DND-41 (cell line): ENCODE measurements at regions not wholly inside any gene's neighbourhood (a gene's known extent, or its start where the extent isn't known, plus 50 kb on each side); places are given as distances from the start of the nearest gene placed in this dataset.

ENCODE experiments used
- EZH2 ChIP-seq: IDR thresholded peaks from 3 replicates; pipeline ENCODE4 v1.6.1; 2012; ENCODE audit warnings: borderline replicate concordance, low read depth, mild to moderate bottlenecking, moderate library complexity, low read length, inconsistent platforms; ENCODE audit not compliant: severe bottlenecking
- TF ChIP-seq, protein P1 (sequence below): IDR thresholded peaks from 2 replicates; pipeline ENCODE4 v1.5.1; 2012; ENCODE audit warnings: borderline replicate concordance, low read length, moderate library complexity, mild to moderate bottlenecking; ENCODE audit not compliant: poor library complexity, severe bottlenecking; ENCODE audit errors: extremely low read depth

DNA sequence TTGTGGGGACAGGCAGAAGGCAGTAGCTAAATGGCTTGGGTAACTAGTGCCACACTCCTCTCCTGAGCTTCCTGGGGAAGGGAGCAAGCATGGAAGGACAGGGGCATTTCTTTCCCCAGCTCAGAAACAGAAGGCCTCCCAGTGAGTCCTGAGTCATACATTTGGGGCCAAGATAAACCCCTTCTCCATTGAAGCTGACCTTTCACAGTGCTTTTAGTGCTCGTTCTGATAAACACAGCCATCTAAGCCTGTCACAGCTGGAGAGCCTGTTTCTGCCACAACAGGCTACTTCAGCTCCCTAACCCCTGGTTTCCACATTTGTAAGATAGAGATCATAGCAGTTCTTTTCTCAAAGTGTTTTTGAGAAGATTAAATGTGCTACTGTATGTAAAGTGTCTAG lies 374.0 kb downstream of the LMX1A start:
- TF ChIP-seq, protein P1, sequence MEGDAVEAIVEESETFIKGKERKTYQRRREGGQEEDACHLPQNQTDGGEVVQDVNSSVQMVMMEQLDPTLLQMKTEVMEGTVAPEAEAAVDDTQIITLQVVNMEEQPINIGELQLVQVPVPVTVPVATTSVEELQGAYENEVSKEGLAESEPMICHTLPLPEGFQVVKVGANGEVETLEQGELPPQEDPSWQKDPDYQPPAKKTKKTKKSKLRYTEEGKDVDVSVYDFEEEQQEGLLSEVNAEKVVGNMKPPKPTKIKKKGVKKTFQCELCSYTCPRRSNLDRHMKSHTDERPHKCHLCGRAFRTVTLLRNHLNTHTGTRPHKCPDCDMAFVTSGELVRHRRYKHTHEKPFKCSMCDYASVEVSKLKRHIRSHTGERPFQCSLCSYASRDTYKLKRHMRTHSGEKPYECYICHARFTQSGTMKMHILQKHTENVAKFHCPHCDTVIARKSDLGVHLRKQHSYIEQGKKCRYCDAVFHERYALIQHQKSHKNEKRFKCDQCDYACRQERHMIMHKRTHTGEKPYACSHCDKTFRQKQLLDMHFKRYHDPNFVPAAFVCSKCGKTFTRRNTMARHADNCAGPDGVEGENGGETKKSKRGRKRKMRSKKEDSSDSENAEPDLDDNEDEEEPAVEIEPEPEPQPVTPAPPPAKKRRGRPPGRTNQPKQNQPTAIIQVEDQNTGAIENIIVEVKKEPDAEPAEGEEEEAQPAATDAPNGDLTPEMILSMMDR, result no peak
- no peak for TF ChIP-seq EZH2
